Activated CD4-positive, alpha-beta T cell treated with anti-CD3 and anti-CD28 coated beads, Interleukin-2, Interleukin-4, amounts not matched to agents 100 ng/mL and 50 ng/mL, durations not matched to agents 16 hours and 8 hours (primary cell): ENCODE measurements at regions not wholly inside any gene's neighbourhood (a gene's known extent, or its start where the extent isn't known, plus 50 kb on each side); places are given as distances from the start of the nearest gene placed in this dataset.

Source experiments
- DNase-seq: peaks from one replicate; pipeline ENCODE4 v3.0.0-alpha.2; 2020; ENCODE audit warnings: low spot score

DNA sequence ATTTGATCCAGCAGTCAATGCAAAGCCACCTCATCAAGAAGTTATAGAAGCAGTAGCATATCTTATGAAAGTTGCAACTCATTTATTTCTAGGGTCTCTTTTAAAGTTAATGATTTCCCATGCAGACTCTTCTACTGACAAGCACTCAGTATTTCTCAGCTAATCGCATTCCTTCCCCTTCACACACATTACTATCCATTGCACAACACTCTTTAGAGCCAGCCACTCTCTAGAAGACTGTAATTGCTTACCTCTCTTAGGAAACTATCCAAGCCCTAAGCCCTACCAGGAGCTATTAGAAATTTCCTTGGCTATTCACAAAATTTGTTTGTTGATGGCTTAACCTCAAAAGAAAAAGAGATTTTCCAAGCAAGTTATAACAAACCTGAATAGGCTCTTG lies 106.0 kb downstream of the ADAMTS1 start:
- no peak for DNase-seq

DNA sequence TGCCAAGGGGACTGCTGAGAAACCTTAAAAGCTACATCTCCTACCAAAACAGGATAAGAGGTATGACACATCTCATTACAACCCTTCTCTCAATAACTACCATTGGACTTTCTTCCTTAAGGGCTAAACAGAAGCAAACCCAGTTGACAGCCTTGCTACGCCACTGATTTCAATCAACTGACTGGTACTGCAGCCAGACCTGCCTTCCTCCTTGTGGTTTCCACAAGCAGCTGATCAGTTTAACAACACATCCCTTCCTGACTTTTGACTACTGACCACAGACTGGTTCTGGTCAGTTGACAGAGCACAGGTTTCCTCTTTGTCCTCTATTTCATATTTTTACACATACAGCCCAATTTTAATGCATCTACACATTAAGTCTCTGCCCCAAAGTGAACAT lies 108.8 kb downstream of the ADAMTS1 start:
- no peak for DNase-seq

DNA sequence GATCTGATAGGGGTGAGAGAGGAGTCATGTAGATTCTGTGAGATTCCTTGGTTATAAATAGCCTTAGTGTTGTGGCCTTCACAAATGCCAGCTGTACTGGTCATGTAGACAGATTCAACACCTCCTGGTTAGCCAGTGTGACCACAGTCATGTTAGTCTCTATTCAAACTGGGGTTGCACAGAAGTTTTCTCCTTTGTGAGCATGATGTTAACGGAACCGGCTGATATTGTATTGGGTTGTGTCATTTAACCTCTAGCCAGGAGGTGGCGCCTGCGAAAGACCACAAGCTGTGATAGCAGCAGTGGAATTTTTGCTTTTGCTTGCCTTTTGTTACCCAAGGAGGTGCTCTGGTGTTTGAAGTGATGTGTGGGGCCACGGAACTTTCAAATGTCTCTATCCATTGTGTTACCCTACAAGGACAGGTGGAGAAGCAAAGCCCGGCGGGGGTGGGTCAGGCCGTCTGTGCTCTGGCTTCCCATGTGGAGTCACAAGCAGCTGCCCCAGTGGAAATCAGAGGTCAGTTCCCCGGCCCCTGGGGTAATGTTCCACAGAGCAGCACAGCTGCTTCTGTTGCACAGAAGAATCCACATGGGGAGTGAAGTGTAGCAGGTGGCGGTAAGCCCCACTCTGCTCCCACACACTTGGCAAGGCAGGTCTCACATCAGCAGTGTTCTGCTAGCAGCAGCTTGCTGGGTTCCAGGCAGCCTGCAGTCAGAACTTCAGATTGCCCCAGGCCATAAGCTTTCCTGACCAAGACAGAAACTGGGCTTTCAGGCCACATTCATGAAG lies 112.6 kb downstream of the ADAMTS1 start:
- peak; percentile 24 for DNase-seq

DNA sequence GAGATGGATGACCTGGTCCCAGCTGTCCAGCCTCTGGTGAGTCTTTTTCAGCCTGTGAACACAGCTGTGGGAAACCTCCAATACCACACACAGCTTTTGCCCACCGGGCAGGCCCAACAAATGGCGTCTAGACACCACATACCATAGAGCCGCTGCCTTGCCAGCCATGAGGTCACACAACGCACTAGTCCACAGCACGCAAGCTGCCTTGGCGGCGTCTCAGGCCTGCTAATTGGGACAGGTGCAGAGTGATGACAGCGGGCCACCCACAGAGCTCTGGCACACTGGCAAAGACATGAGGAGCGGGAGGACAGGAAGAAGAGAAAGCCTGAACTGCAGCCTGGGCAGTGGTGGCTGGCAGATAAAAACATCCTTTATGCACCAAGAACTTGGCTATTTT lies 125.5 kb downstream of the ADAMTS1 start:
- no peak for DNase-seq

DNA sequence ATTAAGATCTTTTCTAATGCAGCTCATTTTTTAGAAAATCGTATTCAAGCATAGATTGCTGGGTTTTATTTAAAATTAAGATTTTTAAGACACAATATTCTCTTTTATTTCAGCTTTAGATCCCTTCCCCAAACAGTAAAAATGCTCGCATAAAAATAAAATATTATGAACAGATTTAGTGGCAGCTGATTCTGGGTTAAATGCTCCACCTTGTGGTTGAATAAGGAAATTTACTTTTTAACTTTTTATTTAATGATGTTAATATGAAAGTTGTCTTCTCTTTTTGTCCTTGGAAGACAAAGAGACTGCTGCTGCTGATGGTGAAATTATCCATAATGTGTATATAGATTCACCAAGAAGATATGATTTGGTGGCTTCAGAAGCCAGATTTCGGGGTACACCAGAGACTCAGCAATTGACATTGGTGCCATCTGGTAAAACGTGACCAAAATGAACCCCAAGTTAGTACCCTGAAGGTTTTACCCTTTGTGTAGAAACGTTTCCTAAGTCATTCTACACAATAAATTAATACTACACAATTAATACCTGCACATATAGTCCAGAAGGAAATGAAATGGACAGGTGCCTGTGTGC lies 128.0 kb downstream of the ADAMTS1 start:
- peak; percentile 15 for DNase-seq

DNA sequence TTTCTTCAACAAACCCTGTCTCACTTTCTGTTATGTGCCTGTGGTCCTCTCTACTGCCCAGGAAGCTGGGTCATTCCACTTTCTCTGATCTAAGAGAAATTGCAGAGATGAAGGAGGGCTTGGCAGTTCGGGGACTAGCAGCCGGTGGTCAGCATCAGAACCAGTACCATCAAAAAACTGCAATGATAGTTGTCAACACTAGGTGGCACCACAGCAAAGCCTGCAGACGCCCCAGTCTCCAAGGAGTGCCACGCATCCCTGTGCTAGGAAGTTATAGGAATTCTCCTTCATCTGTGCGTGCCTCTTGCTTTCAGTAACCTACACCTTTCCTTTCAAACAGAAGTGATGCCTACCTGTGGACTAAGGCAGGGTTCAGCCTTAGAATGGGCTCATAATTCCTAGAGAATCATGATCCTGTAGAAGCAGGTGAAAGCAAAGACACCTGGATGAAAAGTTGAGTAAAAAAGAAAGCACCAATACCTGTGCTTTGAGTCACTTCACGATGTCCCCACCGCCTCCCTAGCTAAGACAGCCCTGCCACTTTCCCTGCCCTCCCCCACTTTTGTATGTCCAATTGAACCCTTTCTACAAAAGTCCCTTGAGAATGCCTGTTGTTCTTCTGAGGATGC lies 129.2 kb downstream of the ADAMTS1 start:
- DNase-seq: peak; percentile 29

DNA sequence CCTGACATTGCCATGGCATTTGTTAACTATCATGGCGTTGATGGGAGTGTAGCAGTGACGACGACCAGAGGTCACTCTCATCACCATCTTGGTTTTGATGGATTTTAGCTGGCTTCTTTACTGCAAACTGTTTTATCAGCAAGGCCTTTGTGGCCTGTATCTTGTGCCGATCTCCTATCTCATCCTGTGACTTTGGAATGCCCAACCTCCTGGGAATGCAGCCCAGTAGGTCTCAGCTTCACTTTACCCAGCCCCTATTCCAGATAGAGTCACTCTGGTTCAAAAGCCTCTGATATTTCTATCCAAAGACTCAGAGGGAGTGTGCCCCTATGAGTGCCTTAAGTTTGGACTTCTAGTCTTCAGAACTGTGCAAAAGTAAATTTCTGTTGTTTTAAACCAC lies 130.1 kb downstream of the ADAMTS1 start:
- DNase-seq: no peak

DNA sequence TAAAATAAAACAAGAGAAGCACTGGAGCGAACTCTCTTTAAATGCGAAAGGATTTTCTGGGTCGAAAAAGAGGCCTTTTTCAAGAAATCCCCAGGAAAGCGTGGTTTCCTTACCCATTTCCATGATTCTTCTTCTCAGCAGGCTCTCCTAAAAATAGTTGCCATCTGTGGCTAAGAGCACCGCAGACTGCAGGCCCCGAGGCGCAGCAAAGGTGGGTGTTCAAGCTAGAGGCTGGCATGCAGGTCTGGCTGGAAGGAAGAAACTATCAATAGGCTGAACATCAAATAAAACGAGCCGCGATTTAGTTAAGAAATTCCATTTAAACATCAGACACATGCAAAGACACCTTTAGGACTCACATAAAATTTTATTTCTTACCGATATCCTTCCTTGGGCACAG lies 135.1 kb downstream of the ADAMTS1 start:
- DNase-seq: no peak

DNA sequence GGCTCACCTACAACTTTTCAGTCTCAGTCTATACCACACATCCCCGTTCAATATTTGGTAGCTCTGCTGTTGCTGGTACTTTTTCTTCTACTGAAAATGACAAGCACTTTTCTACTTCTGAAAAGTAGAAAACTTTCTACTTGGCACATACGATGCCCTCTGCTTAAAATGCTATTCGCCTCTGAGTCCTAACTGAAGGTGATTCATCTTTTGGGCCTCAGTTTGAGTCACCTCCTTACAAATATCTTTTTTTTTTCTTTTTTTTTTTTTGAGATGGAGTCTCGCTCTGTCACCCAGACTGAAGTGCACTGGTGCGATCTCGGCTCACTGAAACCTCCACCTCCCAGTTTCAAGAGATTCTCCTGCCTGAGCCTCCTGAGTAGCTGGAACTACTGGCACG lies 136.0 kb upstream of the CYYR1 start:
- no peak for DNase-seq

DNA sequence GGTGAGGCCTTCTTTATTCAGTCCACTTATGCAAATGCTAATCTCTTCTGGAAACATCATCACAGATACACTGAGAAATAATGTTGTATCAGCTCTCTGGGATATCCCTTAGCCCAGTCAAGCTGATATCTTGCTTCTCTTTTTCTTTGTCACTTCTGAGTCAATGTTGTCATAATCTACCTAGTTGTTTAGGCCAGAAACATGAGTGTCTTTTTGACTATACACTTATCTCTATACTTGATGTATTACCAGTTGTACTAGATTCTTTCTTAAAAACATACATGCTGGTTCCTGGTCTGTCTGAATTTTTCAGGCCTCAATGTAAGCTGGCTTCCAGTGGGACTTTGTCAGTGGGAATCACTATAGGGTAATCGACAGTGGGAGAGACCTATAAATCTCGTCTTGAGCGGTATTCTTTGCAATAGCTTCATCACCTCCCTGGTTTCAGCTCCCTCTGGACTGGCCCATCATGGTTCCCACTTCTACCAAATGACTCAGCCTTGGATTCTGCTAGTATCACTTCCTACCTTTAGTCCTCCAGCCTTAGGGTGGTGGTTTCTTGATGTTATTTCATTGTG lies 135.2 kb upstream of the CYYR1 start:
- no peak for DNase-seq

DNA sequence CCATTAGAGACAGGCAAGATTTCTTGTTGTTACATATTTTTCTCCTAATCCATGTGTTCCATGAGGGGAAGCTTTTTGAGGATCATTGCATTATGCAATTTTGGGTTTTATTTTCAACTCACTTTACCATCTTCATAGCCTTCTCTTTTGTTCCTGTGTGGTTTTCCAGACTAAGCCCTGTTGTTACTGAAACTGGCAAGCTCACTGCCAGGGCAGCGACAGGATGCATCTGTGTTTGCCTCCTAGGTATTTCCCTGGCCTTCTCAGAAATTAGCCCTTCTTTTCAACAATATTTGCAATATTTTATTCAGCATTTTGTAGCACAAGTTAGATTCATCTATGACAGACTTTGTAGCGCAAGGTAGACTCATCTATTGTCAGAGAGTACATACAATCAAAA lies 134.2 kb upstream of the CYYR1 start:
- DNase-seq: no peak

DNA sequence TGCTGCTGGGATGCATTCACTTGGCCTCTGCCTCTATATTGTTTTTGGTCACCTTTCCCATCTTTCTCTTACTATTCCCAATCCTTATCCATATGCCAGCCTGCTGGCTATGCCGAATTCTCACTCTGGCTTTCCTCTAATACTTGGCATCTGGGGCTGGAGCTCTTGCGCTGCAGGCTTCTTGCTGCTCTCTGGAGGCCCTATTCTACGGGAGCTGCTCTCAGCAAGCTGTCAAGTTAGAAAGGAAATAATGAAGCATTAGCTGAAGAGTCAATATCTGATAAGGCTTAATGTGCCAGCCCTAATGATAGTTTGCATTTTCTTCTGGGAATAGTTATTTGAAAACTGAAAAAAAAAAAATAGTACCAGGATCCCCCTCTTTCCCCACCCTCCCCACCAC lies 125.3 kb upstream of the CYYR1 start:
- no peak for DNase-seq

DNA sequence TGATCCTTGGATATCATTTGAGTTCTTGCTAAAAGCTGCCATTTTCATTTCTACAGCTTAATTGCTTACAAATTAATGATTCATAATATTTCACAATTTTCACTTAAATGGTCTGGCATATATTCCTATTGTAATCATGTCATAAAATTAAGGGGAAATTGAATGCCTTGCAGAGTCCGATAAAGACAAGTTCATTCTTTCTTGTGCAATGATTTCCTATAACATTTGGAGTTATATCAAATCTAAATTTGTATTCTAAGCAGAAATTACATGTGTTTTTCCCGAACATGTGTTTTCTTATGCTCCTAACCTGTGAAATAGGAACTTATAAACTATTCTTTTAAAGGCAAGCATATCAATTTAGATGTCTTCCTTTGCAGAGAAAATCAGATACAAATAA lies 118.3 kb upstream of the CYYR1 start:
- no peak for DNase-seq

DNA sequence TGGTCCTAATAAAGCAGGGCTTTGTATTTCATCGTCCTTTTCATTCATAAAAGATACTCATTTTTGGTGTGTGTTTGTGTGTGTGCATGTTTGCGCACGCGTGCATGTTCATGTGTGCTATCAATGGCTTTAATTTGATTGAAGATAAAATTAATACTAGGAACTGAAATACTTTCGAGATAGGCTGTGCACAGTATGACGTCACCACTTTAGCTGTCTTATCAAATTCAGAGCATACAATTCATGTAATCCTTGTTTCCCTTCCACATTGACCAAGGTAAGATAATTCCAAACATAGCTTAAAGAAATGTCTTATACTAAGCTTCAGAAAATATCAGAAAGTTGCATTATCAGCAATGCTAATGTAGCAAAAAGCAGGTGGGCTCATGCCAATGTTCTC lies 113.6 kb upstream of the CYYR1 start:
- no peak for DNase-seq

DNA sequence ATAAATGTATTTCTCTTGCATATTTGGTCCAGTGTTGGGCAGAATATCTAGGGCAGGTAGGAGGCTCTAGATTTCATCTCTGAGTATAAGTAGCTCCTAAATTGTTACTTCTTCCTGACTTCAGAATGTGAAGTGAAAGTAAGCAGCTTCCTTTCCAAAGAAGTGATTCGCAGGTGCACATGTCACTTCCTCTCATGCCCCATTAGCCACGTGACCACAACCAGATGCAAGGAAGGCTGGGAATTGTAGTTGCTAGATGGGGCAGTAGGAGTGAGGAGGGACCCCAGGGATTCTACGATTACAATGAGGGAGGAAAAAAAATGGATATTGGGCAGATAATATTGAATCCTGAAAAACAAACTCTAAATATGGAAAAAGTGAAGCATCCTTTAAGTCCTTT lies 113.2 kb upstream of the CYYR1 start:
- peak; percentile 29 for DNase-seq

DNA sequence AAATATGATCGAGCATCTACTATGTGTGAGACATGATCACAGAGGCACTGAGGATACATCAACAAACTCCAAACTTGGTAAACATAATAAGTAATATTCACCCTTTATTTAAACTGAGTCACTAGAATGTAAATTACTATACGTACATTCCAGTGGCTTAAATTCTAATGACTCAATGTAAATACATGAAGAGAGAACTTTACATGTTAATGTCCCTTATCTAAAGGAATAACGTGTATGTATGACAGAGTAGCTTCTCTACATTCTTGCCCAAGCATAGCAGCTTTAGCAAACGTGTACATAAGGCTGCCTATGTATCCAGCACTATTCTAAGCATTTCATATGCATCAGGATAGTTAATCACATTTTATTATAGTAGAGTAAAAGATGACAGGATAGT lies 111.8 kb upstream of the CYYR1 start:
- DNase-seq: no peak

DNA sequence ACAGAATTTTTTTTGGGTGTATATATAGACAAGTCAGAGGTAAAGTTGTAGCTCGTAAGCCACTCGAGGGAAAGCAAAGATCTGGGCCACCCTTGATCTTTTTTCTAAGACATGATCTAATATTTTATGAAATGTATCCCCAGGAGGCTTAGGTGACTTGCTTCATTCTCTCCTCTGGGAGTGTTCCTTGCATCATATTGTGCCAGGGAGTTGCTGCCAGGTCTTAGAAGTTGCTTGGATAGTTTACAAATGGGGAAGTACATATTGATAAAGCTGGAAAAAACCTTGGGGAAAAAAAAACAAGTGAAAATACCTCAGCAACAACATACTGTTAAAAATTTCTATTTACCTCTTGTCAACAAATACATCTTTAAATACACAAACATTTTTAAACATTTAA lies 110.9 kb upstream of the CYYR1 start:
- DNase-seq: no peak

DNA sequence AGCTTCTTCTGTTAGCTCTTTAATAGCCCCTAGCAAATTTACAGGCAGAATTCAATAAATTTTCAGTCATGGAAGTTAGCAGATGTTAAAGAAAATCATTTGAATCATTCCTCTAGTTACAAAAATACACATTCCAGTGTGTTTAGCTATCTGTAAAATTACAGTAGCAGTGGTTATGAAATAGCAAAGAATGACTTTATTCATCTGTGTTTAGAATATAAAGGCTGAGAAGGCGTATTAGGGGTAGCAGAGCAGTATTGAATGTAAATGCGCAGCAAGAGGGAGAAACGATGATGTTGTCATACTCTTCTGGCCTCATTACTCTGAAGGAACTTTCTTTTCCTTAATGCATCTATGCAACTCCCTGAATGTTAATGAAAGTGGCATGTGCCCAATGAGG lies 106.2 kb upstream of the CYYR1 start:
- DNase-seq: no peak

DNA sequence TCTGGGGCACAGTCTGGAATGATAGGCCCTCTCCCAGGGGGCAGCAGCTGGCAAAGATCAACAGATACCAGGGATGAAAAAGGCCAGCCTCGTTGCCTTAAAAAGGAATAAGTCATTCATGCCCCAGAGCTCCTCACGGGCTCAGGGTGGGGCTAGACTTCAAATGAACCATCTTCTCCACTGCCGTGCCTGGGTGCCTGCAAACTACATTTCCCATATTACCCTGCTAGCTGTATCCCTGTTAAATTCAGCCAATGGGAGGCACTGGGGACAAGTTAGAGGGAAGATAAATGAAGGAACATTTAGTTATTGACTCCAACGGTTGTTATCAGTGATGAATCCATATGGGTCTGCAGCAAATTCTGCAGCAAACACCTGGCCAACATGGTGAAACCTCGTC lies 101.2 kb upstream of the CYYR1 start:
- DNase-seq: no peak

DNA sequence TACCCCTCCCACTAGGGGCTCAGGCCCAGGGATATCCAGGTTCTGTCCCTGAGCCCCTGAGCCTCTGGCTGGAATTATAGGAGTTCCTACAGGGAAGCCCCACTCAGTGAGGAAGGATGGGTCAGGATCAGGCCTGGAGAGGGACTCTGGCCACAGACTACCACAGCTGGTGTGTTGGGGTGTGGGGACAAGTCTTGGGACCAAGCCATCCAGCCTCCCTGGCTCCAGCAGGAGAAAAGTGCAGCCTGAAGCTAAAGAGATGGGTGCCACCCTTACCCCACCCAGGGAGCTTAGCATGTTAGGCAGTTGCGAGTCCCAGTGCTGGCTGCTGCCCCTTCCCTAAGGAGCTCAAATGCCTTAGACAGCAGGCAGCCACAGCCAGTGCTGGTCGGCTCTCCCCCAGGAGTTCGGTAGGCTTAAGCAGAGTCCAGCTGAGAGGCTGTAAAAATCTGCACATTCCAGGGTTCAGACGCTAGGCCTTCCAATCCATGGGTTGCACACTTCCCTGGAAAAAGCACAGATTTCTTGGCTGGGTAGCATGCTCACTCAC lies 96.2 kb upstream of the CYYR1 start:
- no peak for DNase-seq

DNA sequence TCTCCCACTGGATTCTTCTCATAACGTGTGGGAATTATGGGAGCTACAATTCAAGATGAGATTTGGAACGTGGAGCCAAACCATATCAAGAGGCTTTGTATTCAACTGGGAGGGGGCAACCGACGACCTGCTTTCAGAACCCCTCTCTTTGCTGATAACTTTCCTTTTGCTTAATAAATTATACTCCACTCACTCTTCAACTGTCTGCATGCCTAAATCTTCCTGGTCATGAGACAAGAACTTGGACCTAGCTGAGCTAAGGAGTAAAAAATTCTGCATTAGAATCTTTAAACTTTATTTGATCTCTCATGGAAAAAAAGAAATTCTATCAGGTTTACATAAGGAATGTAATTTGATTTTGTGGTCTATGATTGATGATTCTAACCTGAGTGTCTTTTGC lies 86.7 kb upstream of the CYYR1 start:
- DNase-seq: no peak

DNA sequence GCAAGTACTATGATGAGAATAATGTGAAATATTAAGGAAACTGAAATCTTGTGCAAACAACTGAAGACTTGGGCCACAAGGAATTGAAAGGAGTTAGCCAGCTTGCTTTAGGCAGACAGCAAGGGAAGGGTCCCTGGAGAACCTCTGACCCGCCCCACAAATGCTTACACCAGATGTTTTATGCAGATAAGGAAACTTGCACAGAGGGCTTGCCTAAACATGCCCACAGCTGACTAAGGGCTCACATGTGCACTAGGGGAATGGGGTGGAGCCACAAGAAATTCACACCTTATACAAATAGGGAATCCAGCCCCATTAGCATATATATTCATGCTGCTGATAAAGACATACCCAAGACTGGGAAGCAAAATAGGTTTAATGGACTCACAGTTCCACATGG lies 86.1 kb upstream of the CYYR1 start:
- no peak for DNase-seq

DNA sequence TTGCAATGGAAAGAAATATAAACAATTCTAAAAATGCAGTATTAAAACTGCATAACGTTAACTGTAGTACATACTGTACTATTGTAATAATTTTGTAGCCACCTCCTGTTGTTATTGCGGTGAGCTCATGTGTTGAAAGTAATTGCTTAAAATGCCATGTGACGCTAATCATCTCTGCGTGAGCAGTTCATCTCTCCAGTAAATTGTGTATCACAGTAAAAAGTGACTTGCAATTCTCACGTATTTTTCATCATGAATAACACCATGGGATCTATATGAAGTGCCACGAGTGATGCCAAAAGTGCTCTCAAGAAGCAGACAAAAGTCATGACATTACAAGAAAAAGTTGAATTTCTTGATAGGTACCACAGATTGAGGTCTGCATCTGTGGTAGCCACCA lies 82.4 kb upstream of the CYYR1 start:
- no peak for DNase-seq
